ENCODE measurements at regions not wholly inside any gene's neighbourhood (a gene's known extent, or its start where the extent isn't known, plus 50 kb on each side); places are given as distances from the start of the nearest gene placed in this dataset.

GRCh38 chr1:47521034-47521881, 83.4 kb downstream of the FOXD2 start:
- no peak for DNase-seq (ENCODE audit: low read depth)
- no peak for TF ChIP-seq CTCF (IDR thresholded peaks at IDR 0.05; ENCODE audit: low read depth, low read length, missing control alignments)
- H3K4me3 ChIP-seq (ENCODE audit: low read depth, low read length): no peak overlapping the region

- DNase-seq (ENCODE audit: low read depth): no peak
- TF ChIP-seq CTCF (IDR thresholded peaks at IDR 0.05; ENCODE audit: low read depth, low read length, missing control alignments): no peak
- H3K4me3 ChIP-seq (ENCODE audit: low read depth, low read length): no peak overlapping the region
Measured at GRCh38 chr1:47522935-47523834, 85.3 kb downstream of the FOXD2 start.

GRCh38 chr1:47523835-47524215, 86.0 kb downstream of the FOXD2 start:
- no peak for TF ChIP-seq CTCF (IDR thresholded peaks at IDR 0.05; ENCODE audit: low read depth, low read length, missing control alignments)
- no peak overlapping the region for H3K4me3 ChIP-seq (ENCODE audit: low read depth, low read length)
- no peak for DNase-seq (ENCODE audit: low read depth)

GRCh38 chr1:47524272-47524671, 86.4 kb downstream of the FOXD2 start:
- no peak for DNase-seq (ENCODE audit: low read depth)
- no peak overlapping the region for H3K4me3 ChIP-seq (ENCODE audit: low read depth, low read length)
- no peak for TF ChIP-seq CTCF (IDR thresholded peaks at IDR 0.05; ENCODE audit: low read depth, low read length, missing control alignments)

- no peak for DNase-seq (ENCODE audit: low read depth)
- H3K4me3 ChIP-seq (ENCODE audit: low read depth, low read length): no peak overlapping the region
- TF ChIP-seq CTCF (IDR thresholded peaks at IDR 0.05; ENCODE audit: low read depth, low read length, missing control alignments): peak; percentile 47
Measured at GRCh38 chr1:47527653-47528272, 89.9 kb downstream of the FOXD2 start.

- no peak for DNase-seq (ENCODE audit: low read depth)
Measured at GRCh38 chr1:47529520-47530098, 91.8 kb downstream of the FOXD2 start.

More at GRCh38 chr1:47529520-47530098, 91.8 kb downstream of the FOXD2 start:
- H3K4me3 ChIP-seq (ENCODE audit: low read depth, low read length): no peak overlapping the region
- peak; percentile 51 for TF ChIP-seq CTCF (IDR thresholded peaks at IDR 0.05; ENCODE audit: low read depth, low read length, missing control alignments)

All from GM12864 (cell line).